ENCODE measurements at regions not wholly inside any gene's neighbourhood (a gene's known extent, or its start where the extent isn't known, plus 50 kb on each side); places are given as distances from the start of the nearest gene placed in this dataset.

GRCh38 chr5:143748516-143748915 lies 63.4 kb upstream of the HMHB1 start:
- ATAC-seq (no peak), DNase-seq (no peak)
- Histone ChIP-seq H3K27me3 (no peaks in the 10 kb centered on the region), H3K9me3 (no peaks in the 10 kb centered on the region), H3K4me3 (no peak overlapping the region), H3K4me1 (no peaks in the 10 kb centered on the region), H3K36me3 (no peaks in the 10 kb centered on the region), H3K27ac (no peak overlapping the region)
- intact Hi-C loops (cut with DNase I): no loop called here
- TF ChIP-seq CTCF (IDR thresholded peaks at IDR 0.05): no peak

- H3K4me1 ChIP-seq: no peaks in the 10 kb centered on the region
- intact Hi-C loops (cut with DNase I): no loop called here
- H3K27me3 ChIP-seq: no peaks in the 10 kb centered on the region
- DNase-seq (no peak), ATAC-seq (no peak)
- no peaks in the 10 kb centered on the region for H3K9me3 ChIP-seq
- H3K27ac ChIP-seq: no peak overlapping the region
- H3K4me3 ChIP-seq: no peak overlapping the region
- no peaks in the 10 kb centered on the region for H3K36me3 ChIP-seq
- TF ChIP-seq CTCF (IDR thresholded peaks at IDR 0.05): no peak
Observed at GRCh38 chr5:143742951-143743350, 69.0 kb upstream of the HMHB1 start.

- Histone ChIP-seq H3K27me3 (no peaks in the 10 kb centered on the region), H3K27ac (no peak overlapping the region), H3K36me3 (no peaks in the 10 kb centered on the region), H3K9me3 (no peaks in the 10 kb centered on the region), H3K4me1 (no peaks in the 10 kb centered on the region), H3K4me3 (no peak overlapping the region)
- TF ChIP-seq CTCF (IDR thresholded peaks at IDR 0.05): no peak
- ATAC-seq (peak; percentile 46), DNase-seq (no peak)
- intact Hi-C loops (cut with DNase I): no loop called here
Observed at GRCh38 chr5:143741421-143741820, 70.5 kb upstream of the HMHB1 start.

DNA sequence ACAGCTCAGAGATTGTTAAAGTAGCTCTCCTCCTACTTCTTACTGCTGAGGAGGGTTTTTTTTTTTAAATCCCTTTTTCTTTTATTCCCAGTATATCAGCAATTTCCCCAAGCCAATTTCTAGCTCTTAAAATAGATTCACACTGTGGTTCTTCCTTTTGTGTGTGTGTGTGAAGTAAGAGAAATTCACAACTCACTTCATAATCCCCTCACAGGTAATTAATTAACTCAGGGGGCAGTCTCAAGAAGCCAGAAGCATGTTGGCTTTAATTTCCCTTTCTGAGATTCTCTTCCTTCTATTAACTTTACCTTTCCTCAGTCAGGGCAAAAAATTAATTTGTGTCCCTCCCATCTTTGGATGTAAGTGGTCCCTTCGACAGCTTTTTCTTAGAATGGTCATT lies 71.0 kb upstream of the HMHB1 start:
- H3K27ac ChIP-seq: no peak overlapping the region
- no peak for ATAC-seq
- H3K4me1 ChIP-seq: no peaks in the 10 kb centered on the region
- intact Hi-C loops (cut with DNase I): no loop called here
- no peak overlapping the region for H3K4me3 ChIP-seq
- TF ChIP-seq CTCF (IDR thresholded peaks at IDR 0.05): no peak
- no peaks in the 10 kb centered on the region for H3K27me3 ChIP-seq
- DNase-seq: no peak
- H3K36me3 ChIP-seq: no peaks in the 10 kb centered on the region
- H3K9me3 ChIP-seq: no peaks in the 10 kb centered on the region

DNA sequence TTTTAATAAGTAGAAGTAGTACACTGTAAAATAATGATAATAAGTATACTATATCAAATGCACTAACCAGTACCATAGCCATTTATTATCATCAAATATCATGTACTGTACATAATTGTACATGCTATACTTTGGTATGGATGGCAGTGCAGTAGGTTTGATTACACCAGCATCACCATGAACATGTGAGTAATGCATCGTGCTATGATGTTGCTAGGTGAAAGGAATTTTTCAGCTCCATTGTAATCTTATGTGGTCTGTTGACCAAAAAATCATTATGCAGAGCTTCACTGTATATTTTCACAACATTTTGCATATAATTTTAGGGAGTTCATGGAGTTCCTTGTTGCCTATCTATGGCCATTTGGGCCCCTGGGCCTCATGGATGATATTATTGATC lies 72.2 kb upstream of the HMHB1 start:
- intact Hi-C loops (cut with DNase I): no loop called here

More for the DNA sequence above, 72.2 kb upstream of the HMHB1 start:
- Histone ChIP-seq H3K27me3 (no peaks in the 10 kb centered on the region), H3K9me3 (no peaks in the 10 kb centered on the region), H3K4me1 (no peaks in the 10 kb centered on the region), H3K36me3 (no peaks in the 10 kb centered on the region), H3K27ac (no peak overlapping the region), H3K4me3 (no peak overlapping the region)
- no peak for TF ChIP-seq CTCF (IDR thresholded peaks at IDR 0.05)
- no peak for DNase-seq
- ATAC-seq: no peak

Measured in upper lobe of right lung (tissue), 1 donor.